ENCODE measurements at regions not wholly inside any gene's neighbourhood (a gene's known extent, or its start where the extent isn't known, plus 50 kb on each side); places are given as distances from the start of the nearest gene placed in this dataset.

DNA sequence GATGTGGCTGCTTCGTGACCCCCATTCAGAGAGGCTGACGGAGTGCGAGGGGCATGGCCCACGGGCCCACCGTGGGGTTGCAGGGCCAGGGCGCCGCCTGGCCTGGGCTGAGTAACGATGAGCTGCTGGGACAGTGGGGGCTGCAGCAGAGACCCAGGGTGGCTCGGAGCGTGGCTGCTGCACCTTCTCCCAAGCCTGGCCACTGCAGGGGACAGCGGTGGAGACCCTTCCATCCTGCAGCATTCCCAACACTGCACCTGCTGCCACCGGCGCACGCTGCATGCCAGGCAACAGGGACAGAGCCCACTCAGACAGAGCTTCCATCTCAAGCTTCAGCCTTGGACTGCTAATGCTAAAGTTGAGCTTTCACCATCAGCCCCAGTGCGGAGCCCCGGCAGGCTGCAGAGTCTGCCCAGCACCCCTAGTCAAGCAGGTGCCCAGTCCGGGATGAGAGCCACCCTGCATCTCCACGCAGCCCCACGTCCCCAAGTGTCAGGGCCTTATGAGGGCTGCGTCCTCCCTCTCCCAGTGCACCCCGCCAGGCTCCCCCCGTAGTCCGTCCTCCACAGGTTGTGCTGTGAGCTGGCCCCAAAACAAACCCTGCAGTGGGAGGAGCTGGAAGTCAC, 89.4 kb upstream of the AFDN start:
- TF ChIP-seq CTCF (IDR thresholded peaks at IDR 0.05): no peak
- no peak for TF ChIP-seq MYC (IDR thresholded peaks at IDR 0.05; ENCODE audit: borderline replicate concordance, low read length)
- TF ChIP-seq CEBPB (IDR thresholded peaks at IDR 0.05): no peak
- no peak for TF ChIP-seq MAX (IDR thresholded peaks at IDR 0.05)
- TF ChIP-seq, protein P1, sequence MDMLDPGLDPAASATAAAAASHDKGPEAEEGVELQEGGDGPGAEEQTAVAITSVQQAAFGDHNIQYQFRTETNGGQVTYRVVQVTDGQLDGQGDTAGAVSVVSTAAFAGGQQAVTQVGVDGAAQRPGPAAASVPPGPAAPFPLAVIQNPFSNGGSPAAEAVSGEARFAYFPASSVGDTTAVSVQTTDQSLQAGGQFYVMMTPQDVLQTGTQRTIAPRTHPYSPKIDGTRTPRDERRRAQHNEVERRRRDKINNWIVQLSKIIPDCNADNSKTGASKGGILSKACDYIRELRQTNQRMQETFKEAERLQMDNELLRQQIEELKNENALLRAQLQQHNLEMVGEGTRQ (IDR thresholded peaks at IDR 0.05): no peak
- TF ChIP-seq POLR2A (IDR thresholded peaks at IDR 0.05; ENCODE audit: low read length): no peak
- TF ChIP-seq, protein P2, sequence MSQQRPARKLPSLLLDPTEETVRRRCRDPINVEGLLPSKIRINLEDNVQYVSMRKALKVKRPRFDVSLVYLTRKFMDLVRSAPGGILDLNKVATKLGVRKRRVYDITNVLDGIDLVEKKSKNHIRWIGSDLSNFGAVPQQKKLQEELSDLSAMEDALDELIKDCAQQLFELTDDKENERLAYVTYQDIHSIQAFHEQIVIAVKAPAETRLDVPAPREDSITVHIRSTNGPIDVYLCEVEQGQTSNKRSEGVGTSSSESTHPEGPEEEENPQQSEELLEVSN (IDR thresholded peaks at IDR 0.05; ENCODE audit: borderline replicate concordance, low read depth): no peak
- no peak for TF ChIP-seq RFX5 (IDR thresholded peaks at IDR 0.05)
- no peak for TF ChIP-seq BHLHE40 (IDR thresholded peaks at IDR 0.05; ENCODE audit: low read depth, low read length)
- no peak for TF ChIP-seq TP53 (CRISPR knock-in tag; IDR thresholded peaks at IDR 0.05)
- TF ChIP-seq EP300 (IDR thresholded peaks at IDR 0.05): no peak
- no peak for TF ChIP-seq RAD21 (conservative IDR thresholded peaks at IDR 0.05 in 1 of 2, IDR thresholded peaks at IDR 0.05 in 1 of 2)
- TF ChIP-seq EHMT2 (IDR thresholded peaks at IDR 0.05; ENCODE audit: low read depth): no peak
- no peak for TF ChIP-seq CBX8 (IDR thresholded peaks at IDR 0.05)
